ENCODE measurements at regions not wholly inside any gene's neighbourhood (a gene's known extent, or its start where the extent isn't known, plus 50 kb on each side); places are given as distances from the start of the nearest gene placed in this dataset.

DNA sequence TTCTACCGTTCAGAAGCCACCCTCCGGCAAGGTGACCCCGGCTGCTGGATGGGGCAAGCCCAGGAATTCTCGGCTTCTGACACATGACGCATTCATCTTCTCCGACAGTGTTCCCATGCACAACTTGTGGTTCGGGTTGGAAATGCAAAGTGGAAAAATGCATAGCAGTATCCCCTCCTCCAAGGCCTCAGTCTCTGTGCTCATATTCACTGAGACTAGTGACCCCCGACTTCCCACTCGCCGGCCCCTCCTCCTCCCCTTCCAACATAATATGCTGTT, 70.0 kb upstream of the NTM start:
- no peak for ATAC-seq
- ChIA-PET CTCF (ENCODE audit: low intra/inter-chr PET ratio) (no interaction called here), POLR2A (no interaction called here)
- DNase-seq (ENCODE audit: extremely low read depth in 1 of 4, low spot score in 3 of 4): no peak
- Histone ChIP-seq H3K27ac (ENCODE audit: extremely low read depth, low read depth, low read length) (no peak overlapping the region), H3K36me3 (ENCODE audit: control insufficient read depth, insufficient read depth, low read length) (no peaks in the 10 kb centered on the region), H4K20me1 (replicated peaks; ENCODE audit: control insufficient read depth, insufficient read depth, low read length) (no peaks in the 10 kb centered on the region), H2AFZ (ENCODE audit: low read depth, low read length) (no peak overlapping the region), H3K4me1 (replicated peaks in 1 of 2; ENCODE audit: control insufficient read depth in 2 of 2, insufficient read depth in 2 of 2, low read length in 2 of 2) (no peaks in the 10 kb centered on the region), H3K4me3 (no peak overlapping the region), H3K9me3 (replicated peaks; ENCODE audit: control insufficient read depth, insufficient read depth, low read depth, low read length) (no peaks in the 10 kb centered on the region), H3K4me2 (ENCODE audit: insufficient read depth, low read length) (no peak overlapping the region), H3K9me1 (ENCODE audit: control insufficient read depth, insufficient read depth, low read length) (no peaks in the 10 kb centered on the region), H3K9ac (ENCODE audit: insufficient read depth in 1 of 2, low read depth in 2 of 2, low read length in 2 of 2) (no peak overlapping the region), H3K27me3 (ENCODE audit: control insufficient read depth in 2 of 2, insufficient read depth in 2 of 2, low read length in 2 of 2) (no peaks in the 10 kb centered on the region; a peak in 1 of 5 replicates), H3K79me2 (ENCODE audit: control insufficient read depth, insufficient read depth, low read length) (no peaks in the 10 kb centered on the region)
- WGBS (ENCODE audit: insufficient coverage, low coverage, missing lambda C conversion rate): 2% methylated on average over 7 of the region's 10 CpGs
- TF ChIP-seq, protein P1, sequence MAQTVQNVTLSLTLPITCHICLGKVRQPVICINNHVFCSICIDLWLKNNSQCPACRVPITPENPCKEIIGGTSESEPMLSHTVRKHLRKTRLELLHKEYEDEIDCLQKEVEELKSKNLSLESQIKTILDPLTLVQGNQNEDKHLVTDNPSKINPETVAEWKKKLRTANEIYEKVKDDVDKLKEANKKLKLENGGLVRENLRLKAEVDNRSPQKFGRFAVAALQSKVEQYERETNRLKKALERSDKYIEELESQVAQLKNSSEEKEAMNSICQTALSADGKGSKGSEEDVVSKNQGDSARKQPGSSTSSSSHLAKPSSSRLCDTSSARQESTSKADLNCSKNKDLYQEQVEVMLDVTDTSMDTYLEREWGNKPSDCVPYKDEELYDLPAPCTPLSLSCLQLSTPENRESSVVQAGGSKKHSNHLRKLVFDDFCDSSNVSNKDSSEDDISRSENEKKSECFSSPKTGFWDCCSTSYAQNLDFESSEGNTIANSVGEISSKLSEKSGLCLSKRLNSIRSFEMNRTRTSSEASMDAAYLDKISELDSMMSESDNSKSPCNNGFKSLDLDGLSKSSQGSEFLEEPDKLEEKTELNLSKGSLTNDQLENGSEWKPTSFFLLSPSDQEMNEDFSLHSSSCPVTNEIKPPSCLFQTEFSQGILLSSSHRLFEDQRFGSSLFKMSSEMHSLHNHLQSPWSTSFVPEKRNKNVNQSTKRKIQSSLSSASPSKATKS (CRISPR knock-in tag; IDR thresholded peaks at IDR 0.05): no peak
- TF ChIP-seq ZNF449 (CRISPR knock-in tag; IDR thresholded peaks at IDR 0.05): no peak
- no peak for TF ChIP-seq RFX7 (CRISPR knock-in tag; IDR thresholded peaks at IDR 0.05)
- TF ChIP-seq SIN3B (IDR thresholded peaks at IDR 0.05; ENCODE audit: low read depth): no peak
- TF ChIP-seq NR2F6 (CRISPR knock-in tag; IDR thresholded peaks at IDR 0.05): no peak
- TF ChIP-seq, protein P2, sequence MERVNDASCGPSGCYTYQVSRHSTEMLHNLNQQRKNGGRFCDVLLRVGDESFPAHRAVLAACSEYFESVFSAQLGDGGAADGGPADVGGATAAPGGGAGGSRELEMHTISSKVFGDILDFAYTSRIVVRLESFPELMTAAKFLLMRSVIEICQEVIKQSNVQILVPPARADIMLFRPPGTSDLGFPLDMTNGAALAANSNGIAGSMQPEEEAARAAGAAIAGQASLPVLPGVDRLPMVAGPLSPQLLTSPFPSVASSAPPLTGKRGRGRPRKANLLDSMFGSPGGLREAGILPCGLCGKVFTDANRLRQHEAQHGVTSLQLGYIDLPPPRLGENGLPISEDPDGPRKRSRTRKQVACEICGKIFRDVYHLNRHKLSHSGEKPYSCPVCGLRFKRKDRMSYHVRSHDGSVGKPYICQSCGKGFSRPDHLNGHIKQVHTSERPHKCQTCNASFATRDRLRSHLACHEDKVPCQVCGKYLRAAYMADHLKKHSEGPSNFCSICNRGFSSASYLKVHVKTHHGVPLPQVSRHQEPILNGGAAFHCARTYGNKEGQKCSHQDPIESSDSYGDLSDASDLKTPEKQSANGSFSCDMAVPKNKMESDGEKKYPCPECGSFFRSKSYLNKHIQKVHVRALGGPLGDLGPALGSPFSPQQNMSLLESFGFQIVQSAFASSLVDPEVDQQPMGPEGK (CRISPR knock-in tag; IDR thresholded peaks at IDR 0.05; ENCODE audit: borderline replicate concordance): no peak
- no peak for TF ChIP-seq ZNF239 (CRISPR knock-in tag; IDR thresholded peaks at IDR 0.05)
- no peak for TF ChIP-seq ELF4 (CRISPR knock-in tag; IDR thresholded peaks at IDR 0.05)
- no peak for TF ChIP-seq ZNF740 (CRISPR knock-in tag; IDR thresholded peaks at IDR 0.05)
- TF ChIP-seq ZNF740 (tag; IDR thresholded peaks at IDR 0.05): no peak
- no peak for TF ChIP-seq ZNF324 (CRISPR knock-in tag; IDR thresholded peaks at IDR 0.05)
- intact Hi-C loops (cut with micrococcal nuclease) (no loop called here), in situ Hi-C loops (cut with MboI) (no loop called here)
- BruUV-seq (replicated peaks): no TSS peak
- FAIRE-seq: no peak

Measured in K562 (cell line).